Nephron (organoid): ENCODE measurements at regions not wholly inside any gene's neighbourhood (a gene's known extent, or its start where the extent isn't known, plus 50 kb on each side); places are given as distances from the start of the nearest gene placed in this dataset.

ENCODE experiments used
- H3K27ac Mint-ChIP-seq, 3 experiments: 2 replicates each; pipeline ENCODE4 v1.8.0; 2020; ENCODE audit warnings: mixed read lengths in 3 of 3, mild to moderate bottlenecking in 2 of 3, moderate library complexity in 1 of 3
- H3K27me3 Mint-ChIP-seq: 2 replicates; pipeline ENCODE4 v1.8.0; 2021; ENCODE audit warnings: low read depth, mild to moderate bottlenecking, moderate library complexity, mixed read lengths
- H3K36me3 Mint-ChIP-seq: 2 replicates; pipeline ENCODE4 v1.8.0; 2020; ENCODE audit warnings: low read depth, mixed read lengths
- H3K4me1 Mint-ChIP-seq: 2 replicates; pipeline ENCODE4 v1.8.0; 2020; ENCODE audit warnings: mixed read lengths
- H3K4me3 Mint-ChIP-seq, 3 experiments: 2 replicates each; pipeline ENCODE4 v1.8.0; 2020; ENCODE audit warnings: mild to moderate bottlenecking in 3 of 3, mixed read lengths in 3 of 3, moderate library complexity in 2 of 3
- H3K9me3 Mint-ChIP-seq: 2 replicates; pipeline ENCODE4 v1.8.0; 2020; ENCODE audit warnings: mixed read lengths
- CTCF ChIP-seq, 3 experiments: fragments of 200-600 bp; sonication (generic); IDR thresholded peaks; one replicate each; pipeline ENCODE4 v1.5.0; 2021; ENCODE audit warnings: antibody characterized with exemption in 3 of 3; ENCODE audit not compliant: unreplicated experiment in 3 of 3

GRCh38 chr17:79315358-79316105 is 240.9 kb downstream of the ENGASE start:
- Mint-ChIP-seq H3K4me3 (no peak overlapping the region), H3K27me3 (peaks cover 85% of the 10 kb centered on the region), H3K27ac (no peak overlapping the region), H3K9me3 (no peaks in the 10 kb centered on the region), H3K36me3 (no peaks in the 10 kb centered on the region), H3K4me1 (no peaks in the 10 kb centered on the region)
- TF ChIP-seq CTCF (IDR thresholded peaks at IDR 0.05; ENCODE audit: unreplicated experiment in 3 of 3) = no peak

GRCh38 chr17:79314617-79315357 is 240.2 kb downstream of the ENGASE start:
- H3K4me1 Mint-ChIP-seq = no peaks in the 10 kb centered on the region
- peaks cover 82% of the 10 kb centered on the region for H3K27me3 Mint-ChIP-seq
- no peaks in the 10 kb centered on the region for H3K36me3 Mint-ChIP-seq
- no peak overlapping the region for H3K27ac Mint-ChIP-seq
- H3K4me3 Mint-ChIP-seq = no peak overlapping the region
- no peaks in the 10 kb centered on the region for H3K9me3 Mint-ChIP-seq
- no peak for TF ChIP-seq CTCF (IDR thresholded peaks at IDR 0.05; ENCODE audit: unreplicated experiment in 3 of 3)

- H3K27me3 Mint-ChIP-seq = peaks cover 59% of the 10 kb centered on the region
- no peak for TF ChIP-seq CTCF (IDR thresholded peaks at IDR 0.05; ENCODE audit: unreplicated experiment in 3 of 3)
- no peak overlapping the region for H3K4me3 Mint-ChIP-seq
- no peaks in the 10 kb centered on the region for H3K36me3 Mint-ChIP-seq
- peaks cover 16% of the 10 kb centered on the region for H3K4me1 Mint-ChIP-seq
- no peaks in the 10 kb centered on the region for H3K9me3 Mint-ChIP-seq
- H3K27ac Mint-ChIP-seq = no peak overlapping the region
Measured at GRCh38 chr17:79311373-79311772, 236.7 kb downstream of the ENGASE start.

GRCh38 chr17:79306424-79307318 is 232.0 kb downstream of the ENGASE start:
- peak overlapping the region in 2 of 3 experiments; percentile 48 to 71 for H3K27ac Mint-ChIP-seq
- TF ChIP-seq CTCF (IDR thresholded peaks at IDR 0.05; ENCODE audit: unreplicated experiment in 3 of 3) = no peak
- H3K27me3 Mint-ChIP-seq = peaks cover 52% of the 10 kb centered on the region
- H3K9me3 Mint-ChIP-seq = no peaks in the 10 kb centered on the region
- H3K4me3 Mint-ChIP-seq = peak overlapping the region in 1 of 3 experiments; percentile 43
- no peaks in the 10 kb centered on the region for H3K36me3 Mint-ChIP-seq
- H3K4me1 Mint-ChIP-seq = peaks cover 32% of the 10 kb centered on the region

- peaks cover 52% of the 10 kb centered on the region for H3K27me3 Mint-ChIP-seq
- H3K36me3 Mint-ChIP-seq = no peaks in the 10 kb centered on the region
- no peaks in the 10 kb centered on the region for H3K9me3 Mint-ChIP-seq
- TF ChIP-seq CTCF (IDR thresholded peaks at IDR 0.05; ENCODE audit: unreplicated experiment in 3 of 3) = peak in 2 of 3 experiments; percentile 5 to 12
- peak overlapping the region; percentile 68 to 84 (median 71) for H3K27ac Mint-ChIP-seq
- H3K4me3 Mint-ChIP-seq = no peak overlapping the region
- H3K4me1 Mint-ChIP-seq = peaks cover 32% of the 10 kb centered on the region
Measured at GRCh38 chr17:79305768-79306423, 231.3 kb downstream of the ENGASE start.
